ENCODE measurements at regions not wholly inside any gene's neighbourhood (a gene's known extent, or its start where the extent isn't known, plus 50 kb on each side); places are given as distances from the start of the nearest gene placed in this dataset.

DNA sequence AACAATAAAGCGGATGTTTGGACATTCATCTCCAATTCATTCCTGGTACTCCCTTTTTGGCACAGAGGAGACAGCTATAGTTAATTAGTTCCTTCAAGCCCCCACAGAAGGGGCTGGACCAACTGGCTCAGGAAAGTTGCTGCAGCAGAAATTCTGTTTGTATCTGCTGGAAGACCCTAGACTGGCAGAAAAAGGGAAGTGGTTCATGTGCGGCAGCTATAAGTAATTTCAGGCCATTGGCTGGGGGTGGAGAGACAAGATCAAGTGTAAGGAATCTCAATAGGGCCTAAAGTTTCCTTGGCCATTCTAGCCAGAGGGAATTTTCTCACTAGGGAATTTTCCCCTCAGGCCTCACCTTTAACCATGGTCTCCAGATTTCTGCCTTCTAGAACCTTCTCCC lies 89.9 kb upstream of the DHX15 start:
- H3K79me2 ChIP-seq (ENCODE audit: insufficient read depth, low read length): no peaks in the 10 kb centered on the region
- H3K9ac ChIP-seq (ENCODE audit: extremely low read depth, insufficient read length, low read length): no peak overlapping the region
- H3K23ac ChIP-seq (ENCODE audit: insufficient read length, low read depth, low read length): no peak overlapping the region
- H2BK15ac ChIP-seq (ENCODE audit: low read depth, low read length): no peak overlapping the region
- H3K14ac ChIP-seq (ENCODE audit: insufficient read depth, low read length): no peak overlapping the region
- Mint-ChIP-seq H3K4me1 (peaks cover 5 to 8% of the 10 kb centered on the region in 2 experiments; a peak in 2 of 4 replicates), H3K9me3 (peaks cover 16 to 18% of the 10 kb centered on the region in 2 experiments; a peak in 4 of 5 replicates), H3K36me3 (ENCODE audit: insufficient read depth in 1 of 3, low read depth in 3 of 3) (peaks cover 8 to 36% (median 19%) of the 10 kb centered on the region in 3 experiments; a peak in 6 of 7 replicates), H3K4me3 (no peak overlapping the region), H3K27ac (no peak overlapping the region), H3K27me3 (ENCODE audit: low read depth) (peaks cover 2% of the 10 kb centered on the region; the same call in 1 of the 2 replicates)
- no peaks in the 10 kb centered on the region for H3K23me2 ChIP-seq (ENCODE audit: insufficient read length, low read depth, low read length, poor library complexity, severe bottlenecking)
- H3K9me3 ChIP-seq (ENCODE audit: control insufficient read depth, low read depth, low read length): no peaks in the 10 kb centered on the region
- H2BK20ac ChIP-seq (ENCODE audit: low read depth, low read length, poor library complexity, severe bottlenecking): no peak overlapping the region
- H3K56ac ChIP-seq (ENCODE audit: insufficient read length, low read depth, low read length): no peak overlapping the region
- H4K20me1 ChIP-seq (ENCODE audit: control insufficient read depth, insufficient read depth, insufficient read length): no peaks in the 10 kb centered on the region
- DNase-seq: no peak
- H2BK12ac ChIP-seq (ENCODE audit: insufficient read length, low read depth, low read length): no peak overlapping the region
- H3K4me1 ChIP-seq (ENCODE audit: insufficient read depth, low read length): no peaks in the 10 kb centered on the region; the same call in 1 of the 2 replicates
- WGBS (ENCODE audit: extremely low coverage, insufficient read length, low lambda C conversion rate): no CpG with 5 or more reads among the region's 2 CpGs
- H2AFZ ChIP-seq (ENCODE audit: low read length): no peak overlapping the region
- H2BK120ac ChIP-seq (ENCODE audit: low read depth, low read length, poor library complexity, severe bottlenecking): no peak overlapping the region
- no peak overlapping the region for H4K8ac ChIP-seq (replicated peaks; ENCODE audit: insufficient read length, low read depth, low read length)
- no peak overlapping the region for H3T11ph ChIP-seq (ENCODE audit: low read length)
- 0 out of 2 replicates have a peak, but pooled peaks cover 1% of the 10 kb centered on the region for H3K27me3 ChIP-seq (ENCODE audit: insufficient read depth, low read length)
- no peak overlapping the region for H2AK5ac ChIP-seq (ENCODE audit: insufficient read length, low read length)
- no peaks in the 10 kb centered on the region for H3K79me1 ChIP-seq (ENCODE audit: insufficient read depth, low read depth, low read length, poor library complexity, severe bottlenecking)
- no peak overlapping the region for H3K27ac ChIP-seq (ENCODE audit: insufficient read length, low read depth, low read length)
- no peak overlapping the region for H3K18ac ChIP-seq (ENCODE audit: insufficient read length, low read depth, low read length)
- TF ChIP-seq, protein P1, sequence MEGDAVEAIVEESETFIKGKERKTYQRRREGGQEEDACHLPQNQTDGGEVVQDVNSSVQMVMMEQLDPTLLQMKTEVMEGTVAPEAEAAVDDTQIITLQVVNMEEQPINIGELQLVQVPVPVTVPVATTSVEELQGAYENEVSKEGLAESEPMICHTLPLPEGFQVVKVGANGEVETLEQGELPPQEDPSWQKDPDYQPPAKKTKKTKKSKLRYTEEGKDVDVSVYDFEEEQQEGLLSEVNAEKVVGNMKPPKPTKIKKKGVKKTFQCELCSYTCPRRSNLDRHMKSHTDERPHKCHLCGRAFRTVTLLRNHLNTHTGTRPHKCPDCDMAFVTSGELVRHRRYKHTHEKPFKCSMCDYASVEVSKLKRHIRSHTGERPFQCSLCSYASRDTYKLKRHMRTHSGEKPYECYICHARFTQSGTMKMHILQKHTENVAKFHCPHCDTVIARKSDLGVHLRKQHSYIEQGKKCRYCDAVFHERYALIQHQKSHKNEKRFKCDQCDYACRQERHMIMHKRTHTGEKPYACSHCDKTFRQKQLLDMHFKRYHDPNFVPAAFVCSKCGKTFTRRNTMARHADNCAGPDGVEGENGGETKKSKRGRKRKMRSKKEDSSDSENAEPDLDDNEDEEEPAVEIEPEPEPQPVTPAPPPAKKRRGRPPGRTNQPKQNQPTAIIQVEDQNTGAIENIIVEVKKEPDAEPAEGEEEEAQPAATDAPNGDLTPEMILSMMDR (conservative IDR thresholded peaks at IDR 0.05): no peak
- no peak overlapping the region for H4K5ac ChIP-seq (ENCODE audit: insufficient read length, low read depth, low read length)
- H3K4ac ChIP-seq (ENCODE audit: low read depth, low read length): no peak overlapping the region
- no peak overlapping the region for H4K91ac ChIP-seq (ENCODE audit: insufficient read length, low read depth, low read length)
- H3K4me2 ChIP-seq (ENCODE audit: insufficient read depth, insufficient read length, low read length): no peak overlapping the region
- no peak overlapping the region for H2BK5ac ChIP-seq (ENCODE audit: insufficient read length, low read length)

All from H9 (cell line).